Cardiac muscle cell (in vitro differentiated cells and primary cell): ENCODE measurements at regions not wholly inside any gene's neighbourhood (a gene's known extent, or its start where the extent isn't known, plus 50 kb on each side); places are given as distances from the start of the nearest gene placed in this dataset.
A peak's percentile ranks its signal among the peaks of the same experiment; 100 is the strongest.

ENCODE experiments used
- DNase-seq, 2 donors: peaks; one replicate each; pipeline versions ENCODE4 v3.0.0 to v3.0.0-alpha.2; 2010 to 2017; ENCODE audit warnings: low read depth in 1 of 2, low spot score in 1 of 2
- H3K27ac ChIP-seq: fragments of 200-600 bp; sonication (generic); 2 replicates; pipeline ENCODE4 v1.5.1; 2016
- H3K27me3 ChIP-seq: fragments of 200-600 bp; sonication (generic); 2 replicates; pipeline ENCODE4 v1.6.0; 2016; ENCODE audit warnings: control low read depth
- H3K36me3 ChIP-seq: fragments of 200-600 bp; sonication (generic); 2 replicates; pipeline ENCODE4 v1.5.1; 2016; ENCODE audit warnings: control low read depth
- H3K4me1 ChIP-seq: fragments of 200-600 bp; sonication (generic); 2 replicates; pipeline ENCODE4 v1.8.1; 2017; ENCODE audit warnings: low read depth, mild to moderate bottlenecking, mixed run types
- H3K4me3 ChIP-seq: fragments of 200-600 bp; sonication (generic); 2 replicates; pipeline ENCODE4 v1.5.1; 2016; ENCODE audit warnings: mild to moderate bottlenecking
- H3K9me3 ChIP-seq: fragments of 200-600 bp; sonication (generic); 2 replicates; pipeline ENCODE4 v1.5.1; 2017; ENCODE audit warnings: low read depth, mild to moderate bottlenecking, control low read depth
- CTCF ChIP-seq: IDR thresholded peaks from 2 replicates; pipeline ENCODE4 v1.5.1; 2012; ENCODE audit warnings: low read depth, mild to moderate bottlenecking, low read length

DNA sequence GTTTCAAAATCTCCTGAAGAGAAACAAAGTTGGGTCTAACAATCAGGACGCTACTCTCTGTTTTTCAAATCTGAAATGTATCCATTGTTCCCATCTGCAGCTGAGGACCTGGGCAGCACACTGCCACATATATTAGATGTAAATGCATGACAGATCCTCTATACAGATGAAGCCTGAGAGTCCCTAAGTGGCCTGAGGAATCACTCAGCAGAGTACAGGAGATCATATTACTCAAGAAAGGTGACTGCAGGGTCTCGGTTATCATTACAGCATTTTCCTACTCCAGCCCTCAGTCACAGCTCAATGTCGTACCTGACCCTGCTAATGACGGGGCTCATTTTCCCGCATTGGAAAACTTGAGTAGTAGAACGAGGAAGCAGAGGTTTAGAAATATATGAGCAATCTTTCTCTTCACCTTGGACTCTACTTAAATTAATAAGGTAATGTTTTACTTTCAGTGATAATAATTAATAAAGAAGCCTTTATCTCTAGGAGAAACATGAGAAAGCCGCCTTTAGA is 256.2 kb upstream of the IRAK1BP1 start:
- no peaks in the 10 kb centered on the region for H3K9me3 ChIP-seq
- no peak overlapping the region for H3K4me3 ChIP-seq
- no peaks in the 10 kb centered on the region for H3K4me1 ChIP-seq
- TF ChIP-seq CTCF = no peak
- H3K27me3 ChIP-seq = no peaks in the 10 kb centered on the region
- H3K27ac ChIP-seq = no peak overlapping the region
- no peaks in the 10 kb centered on the region for H3K36me3 ChIP-seq
- peak in 1 of 2 donors; percentile 27 for DNase-seq

GRCh38 chr6:78611886-78612480 is 255.4 kb upstream of the IRAK1BP1 start:
- H3K4me3 ChIP-seq = no peak overlapping the region
- peak; percentile 64 for TF ChIP-seq CTCF
- H3K27me3 ChIP-seq = no peaks in the 10 kb centered on the region

GRCh38 chr6:78614961-78615360 is 252.4 kb upstream of the IRAK1BP1 start:
- TF ChIP-seq CTCF = no peak
- Histone ChIP-seq H3K4me1 (no peaks in the 10 kb centered on the region), H3K36me3 (no peaks in the 10 kb centered on the region), H3K4me3 (no peak overlapping the region), H3K27ac (no peak overlapping the region), H3K9me3 (no peaks in the 10 kb centered on the region), H3K27me3 (no peaks in the 10 kb centered on the region)
- DNase-seq = no peak

More at GRCh38 chr6:78611886-78612480, 255.4 kb upstream of the IRAK1BP1 start:
- peak; percentile 14 to 44 for DNase-seq
- H3K4me1 ChIP-seq = no peaks in the 10 kb centered on the region
- no peak overlapping the region for H3K27ac ChIP-seq
- no peaks in the 10 kb centered on the region for H3K9me3 ChIP-seq
- no peaks in the 10 kb centered on the region for H3K36me3 ChIP-seq

GRCh38 chr6:78615430-78615904 is 251.9 kb upstream of the IRAK1BP1 start:
- no peaks in the 10 kb centered on the region for H3K36me3 ChIP-seq
- no peaks in the 10 kb centered on the region for H3K4me1 ChIP-seq
- H3K27ac ChIP-seq = no peak overlapping the region
- no peak overlapping the region for H3K4me3 ChIP-seq
- no peaks in the 10 kb centered on the region for H3K9me3 ChIP-seq
- H3K27me3 ChIP-seq = no peaks in the 10 kb centered on the region
- DNase-seq = peak in 1 of 2 donors; percentile 14
- no peak for TF ChIP-seq CTCF

DNA sequence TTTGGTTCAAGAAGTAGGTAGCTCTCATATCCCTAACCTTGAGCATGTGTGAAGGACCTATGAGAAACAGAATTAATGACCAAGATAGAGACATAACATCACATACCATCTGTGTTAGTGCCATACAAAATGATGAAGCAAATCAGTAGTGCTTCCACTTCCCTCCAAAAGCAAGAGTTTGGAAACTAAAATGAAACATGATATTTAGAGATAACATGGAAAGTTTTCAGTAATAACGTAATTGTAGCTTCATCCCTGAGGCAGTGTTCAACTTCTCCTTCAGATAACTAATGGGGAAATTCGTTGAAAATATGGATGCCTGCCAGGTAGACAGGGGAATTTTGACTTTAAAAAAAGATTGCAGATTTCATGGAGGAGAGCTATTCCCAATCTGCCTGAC is 248.4 kb upstream of the IRAK1BP1 start:
- no peak overlapping the region for H3K27ac ChIP-seq
- no peaks in the 10 kb centered on the region for H3K36me3 ChIP-seq
- H3K9me3 ChIP-seq = no peaks in the 10 kb centered on the region
- H3K4me1 ChIP-seq = no peaks in the 10 kb centered on the region
- H3K4me3 ChIP-seq = no peak overlapping the region
- no peak for TF ChIP-seq CTCF
- DNase-seq = peak in 1 of 2 donors; percentile 12
- H3K27me3 ChIP-seq = no peaks in the 10 kb centered on the region
